ENCODE measurements at regions not wholly inside any gene's neighbourhood (a gene's known extent, or its start where the extent isn't known, plus 50 kb on each side); places are given as distances from the start of the nearest gene placed in this dataset.
A peak's percentile ranks its signal among the peaks of the same experiment; 100 is the strongest.
"Not testable (repeated sequence)": the region's sequence is repeated elsewhere in the genome, so short reads cannot be mapped to it uniquely, and the experiment has no call there.

DNA sequence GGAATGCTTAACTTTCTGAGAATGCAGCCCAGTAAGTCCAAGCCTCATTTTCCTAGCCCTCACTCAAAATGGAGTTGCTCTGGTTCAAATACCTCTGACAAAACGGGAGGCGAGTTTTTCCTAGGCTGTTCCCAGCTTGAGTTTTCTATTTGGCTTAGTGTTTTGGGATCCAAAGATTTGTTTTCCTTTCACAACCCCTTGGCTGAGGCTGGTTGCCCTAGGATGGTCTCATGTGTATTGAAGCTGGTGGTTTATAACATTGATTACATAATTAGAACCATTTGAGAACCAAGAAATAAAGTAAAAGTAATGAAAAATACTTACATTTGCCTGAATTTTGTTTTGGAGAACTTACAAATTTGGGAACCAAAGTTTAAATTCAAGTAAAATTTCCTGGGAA lies 611.1 kb upstream of the LUZP2 start:
- TF ChIP-seq CTCF (conservative IDR thresholded peaks at IDR 0.05; ENCODE audit: low read depth), result no peak
- no peak overlapping the region for H3K27ac ChIP-seq
- ChIA-PET POLR2A (ENCODE audit: low non-redundant PET) (no interaction called here), CTCF (no interaction called here)
- no peak for DNase-seq (ENCODE audit: low spot score)

GRCh38 chr11:23887122-23887521 lies 609.7 kb upstream of the LUZP2 start:
- CTCF ChIA-PET; H3K27ac ChIP-seq; DNase-seq (ENCODE audit: low spot score); POLR2A ChIA-PET (ENCODE audit: low non-redundant PET): not testable (repeated sequence)

- CTCF ChIA-PET, result no interaction called here
- POLR2A ChIA-PET (ENCODE audit: low non-redundant PET), result no interaction called here
- no peak for DNase-seq (ENCODE audit: low spot score)
- TF ChIP-seq CTCF (conservative IDR thresholded peaks at IDR 0.05; ENCODE audit: low read depth), result no peak
- H3K27ac ChIP-seq, result no peak overlapping the region
These were observed 603.7 kb upstream of the LUZP2 start for GRCh38 chr11:23893126-23893525.

- peak; percentile 29 for DNase-seq (ENCODE audit: low spot score)
- no peak for TF ChIP-seq CTCF (conservative IDR thresholded peaks at IDR 0.05; ENCODE audit: low read depth)
- CTCF ChIA-PET, result interaction anchor here (0.7 kb wide), 1 partner anchor 1315 kb away, joined by 3 read pairs; no protein-coding TSS in a partner anchor
- POLR2A ChIA-PET (ENCODE audit: low non-redundant PET), result no interaction called here
- H3K27ac ChIP-seq, result no peak overlapping the region
These were observed 599.2 kb upstream of the LUZP2 start for GRCh38 chr11:23897453-23898286.

DNA sequence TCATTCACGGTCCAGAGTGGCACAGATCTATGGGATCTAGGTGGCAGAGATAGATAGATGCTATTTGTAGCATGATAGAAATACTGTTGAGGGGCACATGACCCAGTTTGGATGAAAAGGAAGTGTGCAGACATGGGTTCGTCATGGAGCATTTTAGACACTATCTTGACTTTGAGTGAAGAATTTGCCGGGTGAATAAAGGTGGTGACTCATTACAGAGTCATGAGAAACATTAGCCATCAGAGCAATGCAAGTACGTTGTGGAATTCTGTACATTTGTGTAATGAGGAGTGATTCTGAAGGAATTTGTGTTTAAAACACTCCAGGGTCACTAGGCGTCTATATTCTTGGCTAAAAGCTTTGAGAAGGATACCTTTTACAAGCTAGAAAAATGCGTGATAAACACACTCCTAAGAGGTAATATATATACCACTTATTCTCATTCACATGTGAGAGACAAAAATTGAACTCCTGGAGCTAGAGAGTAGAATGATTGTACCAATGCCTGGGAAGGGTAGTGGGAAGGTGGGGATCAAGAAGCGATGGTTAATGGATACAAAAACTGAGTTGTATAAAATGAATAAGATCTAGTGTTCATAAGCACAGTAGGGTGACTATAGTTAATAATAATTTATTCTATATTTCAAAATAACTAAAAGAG lies 593.7 kb upstream of the LUZP2 start:
- no peak overlapping the region for H3K27ac ChIP-seq
- ChIA-PET CTCF (no interaction called here), POLR2A (ENCODE audit: low non-redundant PET) (no interaction called here)
- TF ChIP-seq CTCF (conservative IDR thresholded peaks at IDR 0.05; ENCODE audit: low read depth), result no peak
- peak; percentile 51 for DNase-seq (ENCODE audit: low spot score)

GRCh38 chr11:23919455-23919854 lies 577.4 kb upstream of the LUZP2 start:
- CTCF ChIA-PET, result no interaction called here

More at GRCh38 chr11:23919455-23919854, 577.4 kb upstream of the LUZP2 start:
- no peak for DNase-seq (ENCODE audit: low spot score)
- POLR2A ChIA-PET (ENCODE audit: low non-redundant PET), result no interaction called here
- H3K27ac ChIP-seq, result no peak overlapping the region
- no peak for TF ChIP-seq CTCF (conservative IDR thresholded peaks at IDR 0.05; ENCODE audit: low read depth)

Data from RWPE1 (cell line).